Endothelial cell of umbilical vein (primary cell): ENCODE measurements at regions not wholly inside any gene's neighbourhood (a gene's known extent, or its start where the extent isn't known, plus 50 kb on each side); places are given as distances from the start of the nearest gene placed in this dataset.

Experiments used
- BruUV-seq: library from RNA; stranded (reverse); fragments of 400-500 nt; replicated peaks from 2 replicates; lab custom pipeline; 2021; lab: Mats Ljungman, UMichigan
- CTCF ChIA-PET: fragments of 300-600, 350-600 bp; sonication (Branson Sonifier 250); formaldehyde crosslinking; loops from one replicate; lab custom pipeline; 2021; ENCODE audit warnings: antibody characterized with exemption, inconsistent platforms; lab: Charles Lee
- POLR2A ChIA-PET: fragments of 300-600, 350-600 bp; sonication (Branson Sonifier 250); formaldehyde crosslinking; loops from one replicate; lab custom pipeline; 2021; ENCODE audit warnings: antibody characterized with exemption, inconsistent platforms; lab: Charles Lee
- DNase-seq: peaks from one replicate; pipeline ENCODE4 v3.0.0-alpha.2; 2011; ENCODE audit warnings: low read depth, low spot score
- FAIRE-seq: peaks from 2 replicates; lab custom pipeline; 2011; peaks lifted over from hg19 to GRCh38; lab: Jason Lieb, UNC
- H2AFZ ChIP-seq: 2 replicates; pipeline ENCODE4 v1.6.0; 2012; ENCODE audit warnings: low read depth, low read length, control low read depth, inconsistent platforms
- H3K27ac ChIP-seq: 2 replicates; pipeline ENCODE4 v1.5.1; 2011; ENCODE audit warnings: low read depth, mild to moderate bottlenecking, control low read depth, low read length, moderate library complexity; ENCODE audit not compliant: insufficient read depth
- H3K27me3 ChIP-seq, 2 experiments: 2 replicates each; pipeline versions ENCODE4 v1.6.0 to v1.6.1; 2011; ENCODE audit warnings: low read length in 2 of 2, mixed read lengths in 1 of 2; ENCODE audit not compliant: control insufficient read depth in 2 of 2, insufficient read depth in 2 of 2
- H3K36me3 ChIP-seq, 2 experiments: 2 replicates in 1 of 2; 3 replicates in 1 of 2; pipeline ENCODE4 v1.5.1; 2011; ENCODE audit warnings: low read length in 2 of 2, mild to moderate bottlenecking in 1 of 2, moderate library complexity in 1 of 2; ENCODE audit not compliant: control insufficient read depth in 2 of 2, insufficient read depth in 2 of 2; ENCODE audit errors: extremely low read depth in 1 of 2
- H3K4me1 ChIP-seq: 3 replicates; pipeline ENCODE4 v1.5.1; 2011; ENCODE audit warnings: mild to moderate bottlenecking, low read length; ENCODE audit not compliant: control insufficient read depth, insufficient read depth; ENCODE audit errors: extremely low read depth
- H3K4me2 ChIP-seq: 2 replicates; pipeline ENCODE4 v1.6.1; 2011; ENCODE audit warnings: low read length, control low read depth, mixed read lengths; ENCODE audit not compliant: insufficient read depth
- H3K4me3 ChIP-seq, 3 experiments: fragments of 200-600 bp in 1 of 3; sonication (generic), shearing (Covaris generic) in 1 of 3; replicated peaks in 1 of 3; 2 replicates each; pipeline ENCODE4 v1.5.1; 2011 to 2016; ENCODE audit warnings: control low read depth in 3 of 3, low read length in 3 of 3, mild to moderate bottlenecking in 2 of 3, inconsistent platforms in 1 of 3, low read depth in 1 of 3, moderate library complexity in 1 of 3; ENCODE audit not compliant: insufficient read depth in 1 of 3
- H3K79me2 ChIP-seq: 2 replicates; pipeline ENCODE4 v1.6.0; 2012; ENCODE audit warnings: low read length, inconsistent platforms; ENCODE audit not compliant: control insufficient read depth, insufficient read depth
- H3K9ac ChIP-seq: replicated peaks from 2 replicates; pipeline ENCODE3; 2011; ENCODE audit warnings: low read length, control low read depth; ENCODE audit not compliant: insufficient read depth; ENCODE audit errors: extremely low read depth
- H3K9me1 ChIP-seq: replicated peaks from 3 replicates; pipeline ENCODE4 v1.6.0; 2011; ENCODE audit warnings: mild to moderate bottlenecking, low read length; ENCODE audit not compliant: control insufficient read depth, insufficient read depth; ENCODE audit errors: extremely low read depth
- H3K9me3 ChIP-seq: replicated peaks from 2 replicates; pipeline ENCODE4 v1.5.1; 2012; ENCODE audit warnings: low read length, inconsistent platforms; ENCODE audit not compliant: control insufficient read depth, insufficient read depth
- H4K20me1 ChIP-seq: replicated peaks from 2 replicates; pipeline ENCODE3; 2011; ENCODE audit warnings: mild to moderate bottlenecking, low read length; ENCODE audit not compliant: control insufficient read depth, insufficient read depth; ENCODE audit errors: extremely low read depth
- EZH2 ChIP-seq: IDR thresholded peaks from 2 replicates; pipeline ENCODE4 v1.6.1; 2012; ENCODE audit warnings: borderline replicate concordance, low read depth, mild to moderate bottlenecking, moderate library complexity, low read length, inconsistent platforms; ENCODE audit not compliant: severe bottlenecking
- FOS ChIP-seq: IDR thresholded peaks from 2 replicates; pipeline ENCODE4 v1.6.1; 2011; ENCODE audit warnings: mild to moderate bottlenecking, low read length, moderate library complexity, borderline replicate concordance; ENCODE audit not compliant: insufficient read depth
- JUN ChIP-seq: IDR thresholded peaks from 2 replicates; pipeline ENCODE4 v1.6.1; 2011; ENCODE audit warnings: borderline replicate concordance, low read depth; ENCODE audit not compliant: insufficient read length, insufficient read depth
- MYC ChIP-seq: IDR thresholded peaks from one replicate; pipeline ENCODE4 v1.6.1; 2011; ENCODE audit warnings: mild to moderate bottlenecking, low read depth, low read length
- dilution Hi-C: fragments of 300-500 bp; cut with MboI; formaldehyde crosslinking; loops from one replicate; pipeline ENCODE4 v1.15.0; 2019; ENCODE audit warnings: low sequenced_read_pairs; ENCODE audit not compliant: extremely low pct_ligation_motif_present
- intact Hi-C: fragments of 100-400 bp; cut with micrococcal nuclease; formaldehyde crosslinking; loops from one replicate; pipeline ENCODE4 v1.10.0; 2022

GRCh38 chr3:195005759-195006510 lies 265.0 kb downstream of the XXYLT1 start:
- BruUV-seq = no TSS peak
- Histone ChIP-seq H3K36me3 (no peaks in the 10 kb centered on the region), H3K27ac (no peak overlapping the region), H3K9me3 (no peaks in the 10 kb centered on the region), H3K9ac (no peak overlapping the region), H3K27me3 (no peaks in the 10 kb centered on the region), H3K4me3 (no peak overlapping the region), H3K4me1 (peaks cover 5% of the 10 kb centered on the region), H2AFZ (no peak overlapping the region), H3K4me2 (no peak overlapping the region), H3K79me2 (no peaks in the 10 kb centered on the region), H4K20me1 (no peaks in the 10 kb centered on the region), H3K9me1 (no peaks in the 10 kb centered on the region)
- intact Hi-C loops (loop anchor here (10.0 kb wide), 1 partner anchor 321 kb away; the partner anchor contains the start of gene FAM43A), dilution Hi-C loops (no loop called here)
- no peak for DNase-seq
- ChIA-PET POLR2A (no interaction called here), CTCF (interaction anchor here (1.0 kb wide), 1 partner anchor 14 kb away, joined by 3 read pairs; no protein-coding TSS in a partner anchor)
- no peak for TF ChIP-seq MYC
- no peak for TF ChIP-seq JUN
- no peak for FAIRE-seq

- Histone ChIP-seq H3K4me2 (no peak overlapping the region), H3K9me1 (no peaks in the 10 kb centered on the region), H3K9me3 (no peaks in the 10 kb centered on the region), H3K79me2 (no peaks in the 10 kb centered on the region), H3K4me3 (no peak overlapping the region), H3K27ac (no peak overlapping the region), H3K27me3 (no peaks in the 10 kb centered on the region), H3K4me1 (peaks cover 4% of the 10 kb centered on the region), H3K9ac (no peak overlapping the region), H3K36me3 (no peaks in the 10 kb centered on the region), H4K20me1 (no peaks in the 10 kb centered on the region), H2AFZ (no peak overlapping the region)
- no peak for FAIRE-seq
- TF ChIP-seq FOS (no peak), EZH2 (no peak)
- intact Hi-C loops (loop anchor here (10.0 kb wide), 1 partner anchor 322 kb away; the partner anchor contains the start of gene FAM43A), dilution Hi-C loops (no loop called here)
- ChIA-PET POLR2A (no interaction called here), CTCF (no interaction called here)
- no peak for DNase-seq
- no TSS peak for BruUV-seq
Measured at GRCh38 chr3:195007151-195007550, 263.8 kb downstream of the XXYLT1 start.
